LNCAP (cell line): ENCODE measurements at regions not wholly inside any gene's neighbourhood (a gene's known extent, or its start where the extent isn't known, plus 50 kb on each side); places are given as distances from the start of the nearest gene placed in this dataset.

Experiments
- TF ChIP-seq, protein P1 (sequence below): fragments of 450-650 bp; IDR thresholded peaks from 2 replicates; pipeline ENCODE4 v1.5.1; 2017; ENCODE audit warnings: mild to moderate bottlenecking

DNA sequence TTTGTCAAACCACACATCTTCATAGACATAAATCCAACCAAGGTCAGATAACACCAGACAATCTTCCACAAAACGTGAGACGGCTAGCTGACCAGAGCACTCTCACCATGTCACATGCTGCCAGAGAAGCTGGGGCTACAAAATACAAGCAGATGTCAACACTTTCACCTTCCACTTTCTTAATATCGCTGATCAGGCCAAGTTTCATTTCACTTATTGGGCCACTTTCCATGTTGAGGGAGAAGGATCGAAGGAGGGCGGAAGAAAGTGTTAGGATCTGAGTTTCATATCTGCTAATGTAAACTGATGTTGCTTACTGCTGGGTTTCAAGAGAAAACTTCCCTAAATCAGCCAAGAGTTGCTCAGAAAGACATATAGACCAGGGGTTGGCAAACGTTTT, 177.0 kb upstream of the PRDM1 start:
- TF ChIP-seq, protein P1, sequence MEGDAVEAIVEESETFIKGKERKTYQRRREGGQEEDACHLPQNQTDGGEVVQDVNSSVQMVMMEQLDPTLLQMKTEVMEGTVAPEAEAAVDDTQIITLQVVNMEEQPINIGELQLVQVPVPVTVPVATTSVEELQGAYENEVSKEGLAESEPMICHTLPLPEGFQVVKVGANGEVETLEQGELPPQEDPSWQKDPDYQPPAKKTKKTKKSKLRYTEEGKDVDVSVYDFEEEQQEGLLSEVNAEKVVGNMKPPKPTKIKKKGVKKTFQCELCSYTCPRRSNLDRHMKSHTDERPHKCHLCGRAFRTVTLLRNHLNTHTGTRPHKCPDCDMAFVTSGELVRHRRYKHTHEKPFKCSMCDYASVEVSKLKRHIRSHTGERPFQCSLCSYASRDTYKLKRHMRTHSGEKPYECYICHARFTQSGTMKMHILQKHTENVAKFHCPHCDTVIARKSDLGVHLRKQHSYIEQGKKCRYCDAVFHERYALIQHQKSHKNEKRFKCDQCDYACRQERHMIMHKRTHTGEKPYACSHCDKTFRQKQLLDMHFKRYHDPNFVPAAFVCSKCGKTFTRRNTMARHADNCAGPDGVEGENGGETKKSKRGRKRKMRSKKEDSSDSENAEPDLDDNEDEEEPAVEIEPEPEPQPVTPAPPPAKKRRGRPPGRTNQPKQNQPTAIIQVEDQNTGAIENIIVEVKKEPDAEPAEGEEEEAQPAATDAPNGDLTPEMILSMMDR, result no peak

DNA sequence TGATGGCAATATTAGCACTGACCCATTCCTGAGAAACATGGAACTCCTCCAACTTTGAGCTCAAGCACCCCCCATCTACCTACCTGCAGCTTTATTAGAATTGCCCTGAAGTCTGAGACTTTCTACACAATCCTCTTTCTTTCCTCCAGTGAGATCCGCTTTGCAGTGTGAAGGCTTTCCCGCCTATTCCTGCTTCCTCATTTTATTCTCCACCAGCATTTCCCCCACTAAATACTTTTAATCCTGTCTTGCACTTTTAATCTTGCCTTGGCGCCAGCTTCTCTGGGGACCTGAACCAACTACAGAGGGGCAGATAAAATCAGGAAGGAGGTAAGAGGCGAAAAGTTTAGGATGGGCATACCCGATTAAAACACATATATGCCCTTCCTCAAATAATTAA, 178.1 kb upstream of the PRDM1 start:
- TF ChIP-seq, protein P1, result no peak

DNA sequence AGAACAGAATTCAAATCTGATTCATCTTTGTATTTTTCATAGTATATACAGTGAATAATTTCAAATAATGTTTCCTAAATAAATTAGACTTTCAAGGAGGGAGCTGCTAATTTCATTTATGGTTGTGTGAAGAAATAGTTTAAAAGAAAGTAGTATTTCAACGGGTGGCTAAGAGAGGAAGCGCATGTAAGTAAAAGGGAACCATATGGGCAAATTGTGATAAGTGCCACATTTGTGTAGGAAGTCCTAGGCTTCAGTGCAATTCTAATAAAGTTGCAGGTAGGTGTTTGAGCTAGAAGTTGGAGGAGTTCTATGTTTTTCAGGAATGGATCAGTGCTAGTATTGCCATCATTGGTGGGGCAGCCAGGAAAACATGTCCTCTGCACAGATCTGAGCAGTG, 178.8 kb upstream of the PRDM1 start:
- TF ChIP-seq, protein P1, result no peak

DNA sequence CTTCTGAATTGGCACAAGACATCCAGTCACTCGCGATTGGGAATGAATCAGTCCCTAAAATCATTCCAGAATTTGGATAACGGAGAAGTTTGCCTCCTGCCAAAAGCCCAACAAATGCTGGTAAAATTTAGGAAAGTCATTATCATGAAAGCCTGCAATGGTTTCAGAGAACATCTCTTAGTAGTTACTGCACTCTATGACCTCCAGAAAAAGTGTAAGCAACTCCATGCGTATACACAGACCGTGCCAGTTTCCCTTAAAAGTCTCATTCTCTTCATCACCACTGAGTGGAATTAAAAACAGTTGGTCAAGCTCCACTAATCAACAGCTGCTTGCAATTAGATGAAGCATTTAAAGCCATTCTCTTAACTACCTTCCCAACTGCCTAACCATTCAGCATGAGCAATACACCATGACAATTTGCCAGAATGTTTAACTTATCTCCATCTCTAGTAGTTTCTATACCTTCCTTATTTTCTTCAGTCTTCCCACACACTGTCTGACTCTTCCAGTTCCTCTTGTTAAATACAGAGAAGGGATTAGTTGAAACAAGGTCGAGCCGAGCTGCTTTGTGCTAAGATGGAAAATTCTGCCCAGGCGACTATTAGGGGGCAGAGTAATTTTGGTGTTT, 183.6 kb upstream of the PRDM1 start:
- TF ChIP-seq, protein P1, result no peak

DNA sequence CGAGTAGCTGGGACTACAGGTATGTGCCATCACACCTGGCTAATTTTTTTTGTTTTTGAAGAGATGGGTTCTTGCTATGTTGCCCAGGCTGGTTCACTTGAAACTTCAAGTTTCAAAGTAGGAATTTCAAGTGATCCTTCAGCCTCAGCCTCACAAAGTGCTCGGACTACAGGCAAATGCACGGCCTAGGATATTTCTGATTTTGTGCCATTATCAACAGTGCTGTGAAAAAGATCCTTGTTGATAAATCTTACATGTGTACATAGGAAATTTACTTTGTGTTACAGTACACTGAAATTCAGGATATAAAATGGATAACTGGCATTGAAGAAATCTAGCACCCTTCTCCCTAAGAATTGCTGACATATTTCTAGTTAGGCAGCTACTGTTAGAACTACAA, 184.6 kb upstream of the PRDM1 start:
- TF ChIP-seq, protein P1, result no peak

DNA sequence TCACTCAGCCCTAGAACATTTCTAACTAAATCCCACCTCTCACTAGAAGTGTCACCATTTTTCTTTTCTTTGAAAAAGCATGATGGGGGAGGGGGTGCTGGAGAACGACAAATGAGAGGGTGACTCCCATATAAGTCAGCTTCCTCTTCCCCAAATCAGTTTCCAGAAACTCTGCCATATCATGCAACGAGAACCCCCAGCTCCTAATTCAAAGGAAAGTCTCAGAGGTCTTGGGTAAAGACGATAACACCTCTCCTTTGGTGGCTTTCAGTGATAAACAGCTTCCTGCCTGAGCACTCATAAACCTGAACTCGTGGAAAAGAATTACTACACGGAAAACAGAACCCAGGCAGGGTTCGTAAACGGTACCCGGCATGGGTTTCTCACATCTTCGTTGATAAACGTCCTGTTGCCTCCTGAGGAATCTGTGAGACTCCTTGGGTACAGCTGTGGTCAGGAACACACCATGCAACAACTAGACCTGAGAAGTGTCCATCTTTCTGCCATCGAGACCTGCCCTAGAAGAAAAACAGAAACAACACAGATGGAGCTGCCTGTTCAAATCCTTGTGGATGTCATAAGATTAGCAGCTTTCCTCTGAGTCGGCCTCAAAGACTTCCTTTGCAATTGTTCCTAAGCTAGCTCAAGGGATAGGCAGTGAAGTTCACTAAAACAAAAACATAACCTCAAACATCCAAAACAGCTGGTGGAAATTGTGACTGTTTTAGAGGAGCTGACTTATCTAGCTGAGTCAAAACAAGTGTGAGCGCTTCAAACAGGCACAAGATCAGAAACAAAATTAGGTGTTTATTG, 185.8 kb upstream of the PRDM1 start:
- TF ChIP-seq, protein P1, result no peak

DNA sequence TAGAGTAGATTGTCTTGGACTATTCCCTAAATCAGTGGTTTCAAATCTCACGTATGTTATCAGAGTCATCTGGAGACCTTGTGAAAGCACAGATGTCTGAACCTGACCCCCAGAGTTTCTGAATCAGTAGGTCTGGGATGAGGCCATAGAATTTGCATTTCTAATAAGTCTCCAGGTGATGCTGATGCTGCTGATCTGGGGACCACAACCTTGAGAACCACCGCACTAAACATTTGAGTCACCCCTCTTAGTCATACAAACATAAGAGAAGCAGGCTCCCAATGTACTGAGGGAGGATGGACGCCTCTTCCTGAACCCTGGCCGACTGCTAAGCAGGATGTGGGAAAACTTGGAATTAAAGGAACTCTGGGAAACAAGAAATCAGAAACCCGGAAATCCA, 187.8 kb upstream of the PRDM1 start:
- TF ChIP-seq, protein P1, result no peak
